HEK293T (cell line): ENCODE measurements at regions not wholly inside any gene's neighbourhood (a gene's known extent, or its start where the extent isn't known, plus 50 kb on each side); places are given as distances from the start of the nearest gene placed in this dataset.

Experiments used
- SP1 ChIP-seq: fragments of 450-650 bp; IDR thresholded peaks from 2 replicates; pipeline ENCODE4 v1.6.1; 2017
- ZNF384 ChIP-seq: fragments of 450-650 bp; IDR thresholded peaks from 2 replicates; pipeline ENCODE4 v1.6.1; 2016

- TF ChIP-seq SP1 (no peak), ZNF384 (no peak)
Measured at GRCh38 chr5:164224772-164225171, 719.4 kb downstream of the MAT2B start.
